Activated CD4-positive, alpha-beta T cell treated with anti-CD3 and anti-CD28 coated beads for 36 hours (primary cell): ENCODE measurements at regions not wholly inside any gene's neighbourhood (a gene's known extent, or its start where the extent isn't known, plus 50 kb on each side); places are given as distances from the start of the nearest gene placed in this dataset.

ENCODE experiments used
- ATAC-seq: fragments of 200-7000 bp; cut with Tn5 transposase; one replicate; pipeline ENCODE4 v1.10.0; 2021; ENCODE audit warnings: mild to moderate bottlenecking, moderate library complexity
- CTCF ChIA-PET: fragments of 350-600 bp; sonication (Branson Sonifier 250); formaldehyde crosslinking; loops from one replicate; lab custom pipeline; 2021; ENCODE audit warnings: antibody characterized with exemption; lab: Charles Lee
- POLR2A ChIA-PET: fragments of 350-600 bp; sonication (Branson Sonifier 250); formaldehyde crosslinking; loops from one replicate; lab custom pipeline; 2021; ENCODE audit warnings: antibody characterized with exemption, inconsistent platforms; lab: Charles Lee
- DNase-seq: peaks from one replicate; pipeline ENCODE4 v3.0.0-alpha.2; 2020
- H3K27ac Mint-ChIP-seq: one replicate; pipeline ENCODE4 v1.8.0; 2021; ENCODE audit warnings: mixed read lengths
- H3K27me3 Mint-ChIP-seq: one replicate; pipeline ENCODE4 v1.8.0; 2021; ENCODE audit warnings: mixed read lengths
- H3K36me3 Mint-ChIP-seq: one replicate; pipeline ENCODE4 v1.8.0; 2021; ENCODE audit warnings: low read depth, mixed read lengths
- H3K4me1 Mint-ChIP-seq: one replicate; pipeline ENCODE4 v1.8.0; 2021; ENCODE audit warnings: mixed read lengths
- H3K4me3 Mint-ChIP-seq: one replicate; pipeline ENCODE4 v1.8.0; 2021; ENCODE audit warnings: mild to moderate bottlenecking, moderate library complexity, mixed read lengths
- H3K9me3 Mint-ChIP-seq: one replicate; pipeline ENCODE4 v1.8.0; 2021; ENCODE audit warnings: low read depth, mixed read lengths
- intact Hi-C, 2 experiments: fragments of 100-400 bp; cut with DNase I in 1 of 2; cut with micrococcal nuclease in 1 of 2; formaldehyde crosslinking; loops; one replicate each; pipeline versions ENCODE4 v1.14.2 to v1.15.1; 2022 to 2024; cut with DNase I, micrococcal nuclease

DNA sequence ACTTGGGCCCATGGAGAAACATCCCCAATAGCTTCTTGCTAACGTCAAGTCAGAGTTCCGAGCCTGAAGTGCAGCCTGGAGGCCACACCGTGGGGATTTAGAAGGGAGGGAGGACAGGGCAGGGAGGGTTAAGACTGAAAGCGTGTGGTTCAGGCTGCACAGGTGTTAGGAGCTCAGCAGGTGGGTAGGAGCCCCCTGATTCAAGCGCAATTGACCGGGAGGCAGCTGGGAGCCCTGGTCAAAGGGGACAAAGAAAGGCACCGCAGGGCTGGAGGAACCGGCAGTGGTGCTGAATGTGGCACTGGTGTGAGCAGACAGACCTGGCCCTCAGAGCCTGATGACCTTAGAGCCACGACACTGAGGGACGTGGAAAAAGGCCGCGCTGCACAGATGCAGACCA is 149.6 kb downstream of the TMEM18 start:
- H3K36me3 Mint-ChIP-seq: no peaks in the 10 kb centered on the region
- no peak overlapping the region for H3K4me3 Mint-ChIP-seq
- DNase-seq: no peak
- H3K4me1 Mint-ChIP-seq: no peaks in the 10 kb centered on the region
- H3K9me3 Mint-ChIP-seq: peaks cover 9% of the 10 kb centered on the region
- H3K27ac Mint-ChIP-seq: no peak overlapping the region
- CTCF ChIA-PET: interaction anchor here (0.8 kb wide), 1 partner anchor 8 kb away, joined by 3 read pairs; no protein-coding TSS in a partner anchor
- POLR2A ChIA-PET: no interaction called here
- no peak for ATAC-seq
- peaks cover 10% of the 10 kb centered on the region for H3K27me3 Mint-ChIP-seq
- intact Hi-C loops: loop anchor here in 1 of 2 experiments (5.0 kb wide), 1 partner anchor 110 kb away; no protein-coding TSS in a partner anchor

DNA sequence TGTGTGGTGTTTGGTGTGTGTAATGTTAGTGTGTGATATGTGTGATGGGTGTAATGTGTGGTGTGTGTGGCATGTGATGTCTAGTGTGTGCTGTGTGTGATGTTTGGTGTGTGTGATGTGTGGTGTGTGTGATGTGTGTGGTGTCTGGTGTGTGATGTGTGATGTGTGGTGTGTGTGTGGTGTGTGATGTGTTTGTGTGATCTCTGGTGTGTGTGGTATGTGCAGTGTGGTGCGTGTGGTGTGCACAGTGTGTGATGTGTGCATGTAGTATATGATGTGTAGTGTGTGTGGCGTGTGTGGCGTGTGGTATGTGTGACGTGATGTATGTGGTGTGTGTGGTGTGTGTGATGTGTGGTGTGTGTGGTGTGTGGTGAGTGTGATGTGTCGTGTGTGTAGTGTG is 150.3 kb downstream of the TMEM18 start:
- CTCF ChIA-PET: no interaction called here
- Mint-ChIP-seq H3K9me3 (peaks cover 7% of the 10 kb centered on the region), H3K27me3 (peaks cover 12% of the 10 kb centered on the region), H3K4me3 (no peak overlapping the region), H3K4me1 (no peaks in the 10 kb centered on the region), H3K27ac (no peak overlapping the region), H3K36me3 (no peaks in the 10 kb centered on the region)
- no peak for ATAC-seq
- no peak for DNase-seq
- intact Hi-C loops: loop anchor here in 1 of 2 experiments (5.0 kb wide), 1 partner anchor 110 kb away; no protein-coding TSS in a partner anchor
- POLR2A ChIA-PET: no interaction called here

DNA sequence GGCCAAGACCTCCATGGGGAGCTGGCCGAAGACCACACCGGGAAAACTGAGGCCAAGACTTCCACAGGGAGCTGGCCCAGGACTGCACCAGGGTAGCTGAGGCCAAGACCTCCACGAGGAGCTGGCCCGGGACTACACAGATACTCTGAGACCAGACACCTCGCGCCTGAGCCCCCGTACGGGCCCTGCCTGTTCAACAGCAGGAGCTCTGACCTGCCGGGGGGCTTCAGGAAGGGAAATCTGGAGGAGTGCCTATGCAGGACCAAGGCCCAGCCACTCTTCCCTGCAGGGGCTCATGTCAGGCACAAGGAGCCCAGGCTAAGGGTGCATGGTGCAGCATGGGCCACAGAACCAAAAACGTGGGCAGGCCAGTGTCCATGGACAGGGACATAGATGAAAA is 151.6 kb downstream of the TMEM18 start:
- intact Hi-C loops: loop anchor here in 1 of 2 experiments (5.0 kb wide), 1 partner anchor 112 kb away; no protein-coding TSS in a partner anchor
- DNase-seq (no peak), ATAC-seq (no peak)
- Mint-ChIP-seq H3K4me3 (no peak overlapping the region), H3K4me1 (no peaks in the 10 kb centered on the region), H3K36me3 (no peaks in the 10 kb centered on the region), H3K9me3 (peaks cover 3% of the 10 kb centered on the region), H3K27me3 (peaks cover 12% of the 10 kb centered on the region), H3K27ac (no peak overlapping the region)
- CTCF ChIA-PET: no interaction called here
- POLR2A ChIA-PET: no interaction called here

DNA sequence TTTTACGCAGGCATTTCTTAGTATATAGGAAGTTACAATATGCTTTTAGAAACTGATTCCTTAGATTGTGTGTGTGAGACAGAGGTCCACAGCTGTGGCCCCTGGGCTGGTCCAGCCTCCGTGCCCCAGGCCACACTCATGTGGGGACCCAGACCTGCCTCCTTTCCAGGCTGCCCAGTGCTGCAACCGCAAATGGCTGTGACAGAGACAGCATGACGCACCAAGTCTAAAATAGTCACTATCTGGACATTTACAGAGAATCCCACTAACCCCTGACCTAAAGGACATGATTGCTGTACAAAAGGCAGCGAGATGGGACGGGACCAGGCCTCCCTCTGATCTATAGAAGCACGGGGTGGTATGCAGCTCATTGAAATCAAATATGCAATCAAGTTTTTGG is 152.2 kb downstream of the TMEM18 start:
- no peaks in the 10 kb centered on the region for H3K36me3 Mint-ChIP-seq
- POLR2A ChIA-PET: no interaction called here
- H3K4me3 Mint-ChIP-seq: no peak overlapping the region
- intact Hi-C loops: loop anchor here in 1 of 2 experiments (5.0 kb wide), 1 partner anchor 112 kb away; no protein-coding TSS in a partner anchor
- CTCF ChIA-PET: no interaction called here
- H3K9me3 Mint-ChIP-seq: peaks cover 3% of the 10 kb centered on the region
- DNase-seq (no peak), ATAC-seq (no peak)
- H3K27ac Mint-ChIP-seq: no peak overlapping the region
- peaks cover 12% of the 10 kb centered on the region for H3K27me3 Mint-ChIP-seq
- H3K4me1 Mint-ChIP-seq: no peaks in the 10 kb centered on the region

DNA sequence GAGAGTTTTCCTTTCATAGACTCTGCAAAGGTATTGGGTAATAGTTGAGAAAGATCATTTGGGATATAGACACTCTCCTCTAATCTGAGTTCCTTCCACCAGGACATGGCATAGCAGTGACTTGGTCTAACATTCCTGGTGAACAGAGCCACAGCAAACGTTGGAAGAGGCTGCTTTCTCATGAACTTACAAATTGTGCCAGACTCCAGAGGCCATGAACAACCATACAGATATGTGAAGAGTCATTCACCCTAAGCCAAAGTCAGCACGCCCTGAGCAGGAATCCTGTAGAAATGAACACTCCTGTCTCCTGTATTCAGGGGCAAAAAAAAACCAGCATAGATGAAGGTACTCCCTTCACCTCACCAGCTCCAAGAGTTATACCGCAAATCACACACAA is 152.8 kb downstream of the TMEM18 start:
- Mint-ChIP-seq H3K4me3 (no peak overlapping the region), H3K36me3 (no peaks in the 10 kb centered on the region), H3K27ac (no peak overlapping the region), H3K4me1 (no peaks in the 10 kb centered on the region), H3K27me3 (peaks cover 12% of the 10 kb centered on the region), H3K9me3 (no peaks in the 10 kb centered on the region)
- intact Hi-C loops: no loop called here
- POLR2A ChIA-PET: no interaction called here
- no peak for ATAC-seq
- DNase-seq: no peak
- CTCF ChIA-PET: no interaction called here

DNA sequence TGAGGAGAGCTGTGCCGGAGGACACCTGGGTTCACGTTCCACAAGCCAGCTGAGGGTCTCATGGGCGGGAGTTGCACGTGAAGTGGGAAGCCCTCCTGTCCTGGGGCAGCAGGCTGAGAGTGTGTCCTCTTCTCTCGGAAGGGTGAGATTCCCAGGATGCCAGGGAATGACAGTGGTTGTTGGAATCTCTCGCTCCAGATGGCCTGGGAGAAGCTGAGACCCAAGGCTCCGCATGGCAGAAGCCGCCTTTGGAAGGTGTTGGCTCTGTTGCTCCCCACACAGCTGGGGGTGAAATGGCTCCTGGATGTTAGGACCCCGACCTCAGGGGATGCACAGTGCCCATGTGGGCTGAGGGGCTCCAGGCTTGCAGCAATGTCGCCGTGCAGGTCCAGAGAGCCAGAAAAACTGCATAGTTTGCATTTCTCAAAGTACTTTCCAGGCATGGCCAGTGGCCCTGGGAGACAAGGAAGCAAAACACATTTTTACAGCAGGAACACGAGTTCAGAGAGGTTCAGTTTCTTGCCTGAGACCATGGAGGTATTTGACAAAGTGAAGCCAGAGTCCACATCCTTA is 153.4 kb downstream of the TMEM18 start:
- ATAC-seq (no peak), DNase-seq (no peak)
- no peak overlapping the region for H3K27ac Mint-ChIP-seq
- H3K36me3 Mint-ChIP-seq: no peaks in the 10 kb centered on the region
- peaks cover 12% of the 10 kb centered on the region for H3K27me3 Mint-ChIP-seq
- ChIA-PET CTCF (no interaction called here), POLR2A (no interaction called here)
- H3K9me3 Mint-ChIP-seq: no peaks in the 10 kb centered on the region
- no peak overlapping the region for H3K4me3 Mint-ChIP-seq
- no peaks in the 10 kb centered on the region for H3K4me1 Mint-ChIP-seq
- intact Hi-C loops: no loop called here

DNA sequence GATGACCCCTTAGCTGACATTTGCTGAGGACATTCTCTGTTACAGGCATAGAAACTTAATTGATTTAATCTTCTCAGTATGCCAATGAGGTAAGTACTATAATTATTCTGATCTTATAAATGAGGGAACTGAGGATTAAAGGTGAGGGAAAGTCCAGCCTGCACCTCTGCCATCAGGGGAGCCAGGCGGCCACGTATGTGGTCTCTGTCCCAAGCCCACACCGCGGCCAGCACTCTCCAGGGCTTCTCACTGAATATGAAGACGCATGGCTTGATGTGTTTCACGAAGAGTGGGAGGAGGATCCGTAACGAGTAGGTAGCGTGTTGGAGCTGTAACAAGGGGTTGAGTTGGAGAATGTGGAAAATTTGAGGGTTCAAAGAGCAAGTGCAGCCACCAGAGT is 154.4 kb downstream of the TMEM18 start:
- Mint-ChIP-seq H3K27me3 (peaks cover 12% of the 10 kb centered on the region), H3K9me3 (no peaks in the 10 kb centered on the region), H3K36me3 (no peaks in the 10 kb centered on the region), H3K4me3 (no peak overlapping the region), H3K4me1 (no peaks in the 10 kb centered on the region), H3K27ac (no peak overlapping the region)
- DNase-seq: no peak
- no peak for ATAC-seq
- CTCF ChIA-PET: no interaction called here
- POLR2A ChIA-PET: no interaction called here
- intact Hi-C loops: no loop called here

DNA sequence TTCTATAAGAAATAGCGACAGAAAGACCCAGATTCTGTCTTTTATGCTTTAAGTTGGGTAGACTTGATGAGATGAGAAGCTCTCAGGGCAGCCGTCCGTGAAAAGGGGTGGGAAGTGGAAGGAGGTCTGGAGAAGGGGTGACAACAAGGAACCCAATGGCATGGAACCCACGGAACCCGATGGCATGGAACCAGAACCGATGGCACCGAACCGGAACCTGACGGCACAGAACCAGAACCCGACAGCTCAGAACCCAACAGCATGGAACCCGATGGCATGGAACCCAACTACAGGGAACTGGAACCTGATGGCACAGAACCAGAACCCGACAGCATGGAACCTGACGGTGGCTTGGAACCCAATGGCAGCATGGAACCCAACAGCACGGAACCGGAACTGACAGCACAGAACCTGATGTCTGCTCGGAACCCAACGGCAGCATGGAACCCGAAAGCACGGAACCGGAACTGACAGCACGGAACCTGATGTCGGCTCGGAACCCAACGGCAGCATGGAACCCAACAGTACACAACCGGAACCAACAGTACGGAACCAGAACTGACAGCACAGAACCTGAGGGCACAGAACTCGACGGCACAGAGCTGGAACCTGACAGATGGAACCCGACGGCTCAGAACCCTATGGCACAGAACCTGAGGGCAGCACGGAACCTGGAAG is 155.2 kb downstream of the TMEM18 start:
- no peak overlapping the region for H3K4me3 Mint-ChIP-seq
- H3K9me3 Mint-ChIP-seq: no peaks in the 10 kb centered on the region
- peaks cover 12% of the 10 kb centered on the region for H3K27me3 Mint-ChIP-seq
- H3K36me3 Mint-ChIP-seq: no peaks in the 10 kb centered on the region
- ATAC-seq: no peak
- CTCF ChIA-PET: no interaction called here
- H3K27ac Mint-ChIP-seq: no peak overlapping the region
- intact Hi-C loops: no loop called here
- POLR2A ChIA-PET: interaction anchor here (0.7 kb wide), 1 partner anchor 1024 kb away, joined by 3 read pairs; no protein-coding TSS in a partner anchor
- no peak for DNase-seq
- no peaks in the 10 kb centered on the region for H3K4me1 Mint-ChIP-seq

DNA sequence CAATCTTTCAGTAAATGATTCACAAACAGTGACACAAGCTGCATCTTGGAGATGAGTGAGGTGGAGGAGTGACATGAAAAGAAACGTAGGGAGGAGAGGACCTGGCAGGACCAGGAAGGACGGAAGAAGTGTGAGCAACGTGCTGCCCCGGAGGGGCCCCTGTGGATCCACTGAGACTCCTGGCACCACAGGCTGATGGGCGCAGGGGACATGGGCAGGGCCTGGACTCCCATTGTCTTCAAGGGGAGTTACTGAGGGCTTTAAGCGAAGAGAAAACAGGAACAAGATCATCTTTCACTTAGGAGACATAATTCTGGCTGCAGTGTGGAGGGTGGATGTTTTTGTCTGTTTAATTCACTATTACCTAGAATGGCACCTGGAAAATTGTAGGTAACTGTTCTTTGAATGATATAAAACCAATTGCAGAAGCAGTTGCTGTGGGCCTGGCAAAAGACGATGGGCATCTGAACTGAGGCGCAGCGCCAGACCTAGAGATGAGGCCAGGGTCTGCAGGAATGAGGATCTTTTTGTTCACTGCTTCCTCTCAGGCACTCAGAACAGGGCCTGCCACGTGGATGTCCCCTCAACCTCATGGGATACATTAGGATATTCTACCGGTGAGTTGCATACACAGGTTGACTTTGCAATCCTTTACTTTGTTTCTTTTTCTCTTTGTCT is 156.4 kb downstream of the TMEM18 start:
- no peak overlapping the region for H3K4me3 Mint-ChIP-seq
- ChIA-PET POLR2A (no interaction called here), CTCF (no interaction called here)
- H3K27me3 Mint-ChIP-seq: peaks cover 12% of the 10 kb centered on the region
- H3K4me1 Mint-ChIP-seq: no peaks in the 10 kb centered on the region
- DNase-seq (no peak), ATAC-seq (no peak)
- no peak overlapping the region for H3K27ac Mint-ChIP-seq
- H3K36me3 Mint-ChIP-seq: no peaks in the 10 kb centered on the region
- no peaks in the 10 kb centered on the region for H3K9me3 Mint-ChIP-seq
- intact Hi-C loops: no loop called here

DNA sequence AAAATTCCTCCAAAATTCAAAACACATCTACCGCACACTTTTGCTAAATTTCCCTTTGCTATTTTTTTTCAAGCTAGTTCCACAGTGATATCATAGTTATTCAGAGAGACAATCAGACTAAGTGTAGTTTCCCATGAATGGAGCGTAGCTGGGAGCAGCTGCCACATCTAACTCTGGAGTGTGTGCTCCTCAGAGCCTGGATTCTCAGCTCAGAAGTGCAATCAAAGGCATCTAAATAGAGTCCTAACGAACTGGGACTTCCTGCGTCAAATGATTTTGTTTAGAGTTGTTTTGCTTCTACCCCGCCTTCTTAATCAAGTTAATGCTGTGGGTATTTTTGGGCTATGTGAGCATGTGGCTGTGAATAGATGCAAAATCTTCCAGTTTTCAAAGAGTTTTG is 160.3 kb downstream of the TMEM18 start:
- Mint-ChIP-seq H3K27me3 (no peaks in the 10 kb centered on the region), H3K4me1 (no peaks in the 10 kb centered on the region), H3K27ac (no peak overlapping the region), H3K9me3 (no peaks in the 10 kb centered on the region), H3K36me3 (no peaks in the 10 kb centered on the region), H3K4me3 (no peak overlapping the region)
- POLR2A ChIA-PET: no interaction called here
- no peak for DNase-seq
- CTCF ChIA-PET: no interaction called here
- no peak for ATAC-seq
- intact Hi-C loops: no loop called here

DNA sequence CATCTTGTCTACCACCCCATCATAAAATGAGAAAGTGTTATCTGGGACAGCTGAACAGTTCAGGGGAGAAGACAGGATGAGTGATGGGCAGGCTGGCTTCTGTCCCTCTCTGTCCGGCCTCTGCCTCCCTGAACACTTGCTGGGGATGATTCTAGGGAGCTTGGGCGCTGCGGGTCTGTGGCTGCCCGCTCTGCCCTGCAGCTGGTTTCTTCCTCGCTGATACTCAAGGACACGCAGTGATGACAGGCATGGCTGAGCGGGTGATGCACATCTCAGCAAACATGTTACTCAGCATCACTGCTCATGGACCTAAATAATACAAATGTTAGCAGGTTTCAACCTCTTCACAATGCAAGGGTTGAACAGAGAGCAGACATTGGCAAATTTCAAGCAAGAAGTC is 161.1 kb downstream of the TMEM18 start:
- Mint-ChIP-seq H3K4me1 (no peaks in the 10 kb centered on the region), H3K4me3 (no peak overlapping the region), H3K27me3 (no peaks in the 10 kb centered on the region), H3K27ac (no peak overlapping the region), H3K9me3 (no peaks in the 10 kb centered on the region), H3K36me3 (no peaks in the 10 kb centered on the region)
- ChIA-PET POLR2A (no interaction called here), CTCF (no interaction called here)
- DNase-seq (no peak), ATAC-seq (no peak)
- intact Hi-C loops: no loop called here
